Fibroblast of pulmonary artery (primary cell): ENCODE measurements at regions not wholly inside any gene's neighbourhood (a gene's known extent, or its start where the extent isn't known, plus 50 kb on each side); places are given as distances from the start of the nearest gene placed in this dataset.
A peak's percentile ranks its signal among the peaks of the same experiment; 100 is the strongest.
"Not testable (repeated sequence)": the region's sequence is repeated elsewhere in the genome, so short reads cannot be mapped to it uniquely, and the experiment has no call there.

Source experiments
- DNase-seq: peaks from one replicate; pipeline ENCODE4 v3.0.0-alpha.2; 2010; ENCODE audit warnings: low read depth
- H3K4me3 ChIP-seq: replicated peaks from 2 replicates; pipeline ENCODE4 v1.5.1; 2011; ENCODE audit warnings: low read depth, mild to moderate bottlenecking, control low read depth, low read length, moderate library complexity
- CTCF ChIP-seq: IDR thresholded peaks from 2 replicates; pipeline ENCODE4 v1.5.1; 2011; ENCODE audit warnings: mild to moderate bottlenecking, control low read depth, low read length, inconsistent platforms; ENCODE audit errors: missing control alignments

DNA sequence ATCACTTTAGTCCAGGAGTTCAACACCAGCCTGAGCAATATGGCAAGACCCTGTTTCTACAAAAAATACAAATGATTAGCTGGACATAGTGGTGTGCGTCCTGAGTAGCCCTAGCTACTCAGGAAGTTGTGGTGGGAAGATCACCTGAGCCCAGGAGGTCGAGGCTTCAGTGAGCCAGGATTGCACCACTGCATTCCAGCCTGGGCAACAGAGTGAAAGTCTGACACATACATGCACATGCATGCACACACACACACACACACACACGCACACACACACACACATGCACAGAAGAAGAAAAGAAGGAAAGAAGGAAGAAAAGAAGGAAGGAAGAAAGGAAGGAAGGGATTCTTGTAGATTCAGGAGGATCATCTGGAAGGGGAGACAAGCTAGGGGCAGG, 104.4 kb upstream of the USP25 start:
- DNase-seq, result no peak
- H3K4me3 ChIP-seq, result no peak overlapping the region
- no peak for TF ChIP-seq CTCF

GRCh38 chr21:15626031-15626430, 103.8 kb upstream of the USP25 start:
- no peak for TF ChIP-seq CTCF
- DNase-seq, result no peak
- no peak overlapping the region for H3K4me3 ChIP-seq

DNA sequence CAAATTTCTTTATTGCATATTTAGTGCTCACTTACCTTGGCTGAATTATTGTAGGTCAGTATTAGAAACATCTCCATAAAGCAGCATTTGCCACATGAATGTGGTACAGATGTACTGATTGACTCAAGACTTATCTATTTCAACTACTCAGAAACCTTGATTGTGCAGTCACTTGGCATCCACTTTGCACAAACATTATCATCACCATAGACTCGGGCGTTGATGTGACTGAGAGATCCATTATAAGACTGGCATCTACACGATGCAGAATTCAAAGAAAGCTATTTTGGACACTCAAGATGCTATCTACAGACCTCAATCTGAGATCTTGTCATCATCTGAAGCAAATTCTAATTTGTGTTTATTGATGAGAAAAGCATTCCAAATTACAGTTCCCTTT, 102.8 kb upstream of the USP25 start:
- DNase-seq, result no peak
- no peak overlapping the region for H3K4me3 ChIP-seq
- TF ChIP-seq CTCF, result no peak

DNA sequence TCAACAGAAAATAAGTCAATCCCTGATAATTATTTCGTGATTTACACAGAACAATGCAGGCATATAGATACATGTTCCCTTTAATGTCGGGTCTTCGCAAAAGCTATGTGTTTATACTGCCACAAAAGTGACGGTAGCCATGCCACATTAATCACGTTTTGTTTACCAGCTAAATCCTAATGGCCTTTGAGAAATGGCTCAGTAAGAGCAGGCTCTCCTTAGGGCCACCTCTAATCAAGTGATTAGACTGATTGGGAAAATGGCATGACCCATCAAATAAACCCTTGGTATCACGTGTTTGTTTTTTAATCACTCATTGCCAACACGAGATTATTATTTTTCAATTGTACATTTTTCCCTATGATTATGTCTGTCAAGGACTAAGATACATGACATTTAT, 102.0 kb upstream of the USP25 start:
- no peak overlapping the region for H3K4me3 ChIP-seq
- DNase-seq, result no peak
- no peak for TF ChIP-seq CTCF

DNA sequence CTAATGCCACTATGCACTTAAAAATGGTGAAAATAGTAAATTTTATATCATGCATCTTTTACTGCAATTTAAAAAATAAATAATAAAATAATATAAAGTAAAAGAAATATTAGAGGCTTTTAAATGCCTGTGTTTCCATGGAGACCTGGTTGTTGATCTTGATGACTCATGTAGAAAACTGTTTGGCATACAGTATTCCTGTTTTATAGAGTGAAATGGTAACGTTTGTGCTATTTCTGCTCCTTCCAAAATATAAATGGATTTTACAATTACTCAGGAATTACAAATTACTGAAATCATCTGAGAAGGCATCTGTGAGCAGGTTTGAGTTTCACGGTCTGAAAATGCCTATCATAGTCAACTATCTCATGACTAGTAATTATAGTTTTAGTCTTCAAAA, 98.4 kb upstream of the USP25 start:
- DNase-seq, result peak; percentile 80
- no peak overlapping the region for H3K4me3 ChIP-seq
- no peak for TF ChIP-seq CTCF

DNA sequence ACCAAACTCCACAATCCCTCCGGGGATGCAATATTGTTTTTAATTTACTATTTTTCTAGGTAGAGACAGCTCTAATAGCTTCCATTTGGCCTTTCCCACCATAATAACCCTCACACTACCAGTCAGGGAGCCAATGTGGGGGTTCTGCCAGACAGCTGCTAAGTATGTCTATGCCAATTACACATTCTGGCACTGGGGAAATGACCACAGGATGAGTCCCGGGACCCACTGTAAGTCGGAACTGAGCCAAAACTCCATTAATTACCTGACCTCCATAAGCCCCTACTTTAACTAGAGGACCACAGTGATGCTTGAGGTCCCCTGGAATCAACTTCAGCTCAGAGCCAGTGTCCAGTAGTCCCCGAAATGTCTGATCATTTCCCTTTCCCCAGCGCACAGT, 95.2 kb upstream of the USP25 start:
- not testable (repeated sequence) for H3K4me3 ChIP-seq, DNase-seq

DNA sequence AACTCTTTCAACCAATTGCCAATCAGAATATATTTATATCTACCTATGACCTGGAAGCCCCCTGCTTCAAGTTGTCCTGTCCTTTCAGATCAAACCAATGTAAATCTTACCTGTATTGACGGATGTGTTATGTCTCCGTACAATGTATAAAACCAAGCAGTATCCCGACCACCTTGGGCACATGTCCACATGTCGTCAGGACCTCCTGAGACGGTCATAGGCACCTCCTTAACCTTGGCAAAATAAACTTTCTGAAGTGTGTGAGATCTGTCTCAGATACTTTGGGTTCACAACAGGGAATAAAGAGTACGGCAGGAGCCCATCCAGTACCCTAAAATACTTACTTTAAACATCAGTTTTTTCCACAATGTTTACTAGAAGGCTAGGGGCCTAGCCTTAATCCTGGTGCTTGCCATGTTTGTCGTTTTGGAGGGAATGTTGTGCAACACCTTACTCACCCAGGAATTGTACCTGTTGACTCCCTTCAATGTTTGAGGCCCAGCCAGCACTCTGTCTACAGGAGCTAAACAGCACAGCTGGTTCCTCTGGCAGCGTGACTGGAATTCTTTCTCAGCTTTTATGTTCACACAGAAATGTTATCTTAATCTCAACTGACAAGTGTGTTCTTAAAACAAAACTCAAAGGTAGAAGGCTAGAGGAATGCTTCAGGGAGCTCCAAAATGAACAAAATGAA, 90.8 kb upstream of the USP25 start:
- DNase-seq, result peak; percentile 56
- no peak overlapping the region for H3K4me3 ChIP-seq
- no peak for TF ChIP-seq CTCF

DNA sequence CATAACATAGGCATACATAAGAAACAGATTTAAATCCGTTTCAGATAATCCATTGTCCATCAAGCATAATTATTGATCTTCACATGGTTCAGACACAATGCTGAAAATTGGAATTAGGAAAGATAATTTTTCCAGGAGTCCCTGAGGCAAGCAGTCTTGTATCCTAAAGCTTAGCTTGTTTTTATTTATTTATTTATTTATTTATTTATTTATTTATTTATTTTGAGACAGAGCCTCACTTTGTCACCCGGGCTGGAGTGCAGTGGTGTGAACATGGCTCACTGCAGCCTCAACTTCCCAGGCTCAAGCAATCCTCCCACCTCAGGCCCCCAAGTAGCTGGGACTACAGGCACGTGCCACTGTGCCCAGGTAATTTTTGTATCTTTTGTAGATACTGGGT, 89.7 kb upstream of the USP25 start:
- DNase-seq, H3K4me3 ChIP-seq: not testable (repeated sequence)
